HCT116 (cell line): ENCODE measurements at regions not wholly inside any gene's neighbourhood (a gene's known extent, or its start where the extent isn't known, plus 50 kb on each side); places are given as distances from the start of the nearest gene placed in this dataset.

Experiments
- ATAC-seq: fragments of 200-7000 bp; cut with Tn5 transposase; 2 replicates; pipeline ENCODE4 v1.9.1; 2020; ENCODE audit warnings: mild to moderate bottlenecking, moderate library complexity
- BruUV-seq: library from RNA; stranded (reverse); fragments of 400-500 nt; replicated peaks from 2 replicates; lab custom pipeline; 2021; lab: Mats Ljungman, UMichigan
- CTCF ChIA-PET: fragments of 300-600 bp; sonication (Branson Sonifier 250); formaldehyde crosslinking; loops from one replicate; lab custom pipeline; 2021; ENCODE audit warnings: antibody characterized with exemption; lab: Charles Lee
- POLR2A ChIA-PET: fragments of 300-600, 350-600 bp; sonication (Branson Sonifier 250); formaldehyde crosslinking; loops from one replicate; lab custom pipeline; 2021; ENCODE audit warnings: antibody characterized with exemption; lab: Charles Lee
- RAD21 ChIA-PET, 2 experiments: fragments of 300-600 bp; sonication (Branson Sonifier 250); formaldehyde crosslinking; loops; one replicate each; lab custom pipeline; 2023; ENCODE audit warnings: low total read pairs in 2 of 2; ENCODE audit not compliant: uncharacterized antibody in 2 of 2, unreplicated experiment in 2 of 2, low non-redundant PET in 1 of 2; lab: Charles Lee
- DNase-seq: peaks from one replicate; pipeline ENCODE4 v3.0.0-alpha.2; 2010; ENCODE audit warnings: low read depth, low spot score
- H2AFZ ChIP-seq: fragments of 200-600 bp; shearing (Covaris generic), sonication (generic); 2 replicates; pipeline ENCODE4 v1.6.1; 2017; ENCODE audit warnings: low read depth, mixed run types, mixed read lengths, antibody characterized with exemption, low read length; ENCODE audit not compliant: poor library complexity, severe bottlenecking
- H3K27ac ChIP-seq: 2 replicates; pipeline ENCODE4 v1.5.1; 2012; ENCODE audit warnings: low read depth, low read length
- H3K27me3 ChIP-seq: fragments of 200-600 bp; sonication (generic); 2 replicates; pipeline ENCODE4 v1.6.1; 2016; ENCODE audit warnings: mixed run types, low read length, mixed read lengths; ENCODE audit not compliant: insufficient read depth
- H3K36me3 ChIP-seq, 2 experiments: fragments of 200-500 bp in 1 of 2; fragments of 200-600 bp in 1 of 2; sonication (Bioruptor generic) in 1 of 2; sonication (generic) in 1 of 2; 2 replicates each; pipeline versions ENCODE4 v1.5.1 to v1.6.1; 2014 to 2016; ENCODE audit warnings: low read length in 2 of 2, inconsistent platforms in 1 of 2, mixed read lengths in 1 of 2, mixed run types in 1 of 2; ENCODE audit not compliant: insufficient read depth in 2 of 2, control insufficient read depth in 1 of 2
- H3K4me1 ChIP-seq, 2 experiments: fragments of 200-600 bp in 1 of 2; sonication (generic) in 1 of 2; 2 replicates each; pipeline versions ENCODE4 v1.5.1 to v1.6.1; 2012 to 2017; ENCODE audit warnings: low read length in 2 of 2, inconsistent platforms in 1 of 2, mild to moderate bottlenecking in 1 of 2, mixed read lengths in 1 of 2, mixed run types in 1 of 2, moderate library complexity in 1 of 2; ENCODE audit not compliant: insufficient read depth in 2 of 2, control insufficient read depth in 1 of 2
- H3K4me2 ChIP-seq: fragments of 200-600 bp; sonication (generic); 2 replicates; pipeline ENCODE4 v1.6.1; 2017; ENCODE audit warnings: mixed run types, low read length, mixed read lengths
- H3K4me3 ChIP-seq, 2 experiments: fragments of 200-600 bp in 1 of 2; sonication (generic) in 1 of 2; replicated peaks in 1 of 2; 2 replicates each; pipeline ENCODE4 v1.5.1; 2011 to 2016; ENCODE audit warnings: low read length in 2 of 2, control low read depth in 1 of 2, low read depth in 1 of 2, mild to moderate bottlenecking in 1 of 2, mixed read lengths in 1 of 2, mixed run types in 1 of 2
- H3K79me2 ChIP-seq: fragments of 200-600 bp; sonication (generic); 2 replicates; pipeline ENCODE4 v1.6.1; 2017; ENCODE audit warnings: mild to moderate bottlenecking, mixed run types, low read length, moderate library complexity, mixed read lengths; ENCODE audit not compliant: insufficient read depth
- H3K9ac ChIP-seq: fragments of 200-600 bp; sonication (generic); 2 replicates; pipeline ENCODE4 v1.6.1; 2016; ENCODE audit warnings: low read length, mixed read lengths
- H3K9me2 ChIP-seq: fragments of 200-600 bp; sonication (generic), shearing (Covaris generic); 2 replicates; pipeline ENCODE4 v1.6.1; 2017; ENCODE audit warnings: mixed run types, mild to moderate bottlenecking, moderate library complexity; ENCODE audit not compliant: insufficient read depth
- H3K9me3 ChIP-seq, 2 experiments: fragments of 200-500 bp in 1 of 2; fragments of 200-600 bp in 1 of 2; sonication (Bioruptor generic) in 1 of 2; sonication (generic) in 1 of 2; 2 replicates each; pipeline ENCODE4 v1.6.1; 2014 to 2017; ENCODE audit warnings: low read length in 2 of 2, mixed read lengths in 2 of 2, inconsistent platforms in 1 of 2, low read depth in 1 of 2, mild to moderate bottlenecking in 1 of 2, mixed run types in 1 of 2, moderate library complexity in 1 of 2; ENCODE audit not compliant: control insufficient read depth in 1 of 2, insufficient read depth in 1 of 2
- H4K20me1 ChIP-seq: fragments of 200-600 bp; sonication (generic), shearing (Covaris generic); 2 replicates; pipeline ENCODE4 v1.6.1; 2017; ENCODE audit warnings: mixed run types, mild to moderate bottlenecking, moderate library complexity; ENCODE audit not compliant: insufficient read depth
- ATF3 ChIP-seq: IDR thresholded peaks from 2 replicates; pipeline ENCODE4 v1.6.1; 2012
- CBX3 ChIP-seq: IDR thresholded peaks from 2 replicates; pipeline ENCODE4 v1.6.1; 2012; ENCODE audit warnings: low read depth
- CEBPB ChIP-seq: IDR thresholded peaks from 2 replicates; pipeline ENCODE4 v1.6.1; 2012; ENCODE audit warnings: low read depth
- ELF1 ChIP-seq: IDR thresholded peaks from 2 replicates; pipeline ENCODE4 v1.6.1; 2012; ENCODE audit warnings: low read depth, borderline replicate concordance
- EZH2 ChIP-seq: fragments of 200-600 bp; sonication (generic); IDR thresholded peaks from 2 replicates; pipeline ENCODE4 v1.6.1; 2017; ENCODE audit warnings: antibody characterized with exemption, mixed run types
- EZH2phosphoT487 ChIP-seq: fragments of 200-600 bp; IDR thresholded peaks from 2 replicates; pipeline ENCODE4 v1.6.1; 2018; ENCODE audit warnings: antibody characterized with exemption, borderline replicate concordance
- FOSL1 ChIP-seq: IDR thresholded peaks from 2 replicates; pipeline ENCODE4 v1.6.1; 2012; ENCODE audit warnings: low read depth
- JUND ChIP-seq: IDR thresholded peaks from 2 replicates; pipeline ENCODE4 v1.6.1; 2012
- POLR2A ChIP-seq: IDR thresholded peaks from 2 replicates; pipeline ENCODE4 v1.7.0; 2011; ENCODE audit warnings: borderline replicate concordance; ENCODE audit not compliant: insufficient read depth, insufficient read length; ENCODE audit errors: extremely low read depth
- SP1 ChIP-seq: IDR thresholded peaks from 2 replicates; pipeline ENCODE4 v1.6.1; 2012; ENCODE audit warnings: low read depth
- SRF ChIP-seq: IDR thresholded peaks from 2 replicates; pipeline ENCODE4 v1.6.1; 2012; ENCODE audit warnings: low read depth
- ZFX ChIP-seq: fragments of 450-650 bp; IDR thresholded peaks from 2 replicates; pipeline ENCODE4 v1.6.1; 2017
- ZNF274 ChIP-seq: fragments of 200-500 bp; sonication (Bioruptor generic); IDR thresholded peaks from 2 replicates; pipeline ENCODE4 v1.6.1; 2014; ENCODE audit warnings: mild to moderate bottlenecking, low read depth, low read length, inconsistent platforms
- intact Hi-C: fragments of 100-400 bp; cut with micrococcal nuclease; formaldehyde crosslinking; loops from 2 replicates; pipeline ENCODE4 v1.10.0; 2022
- TF ChIP-seq, protein P1 (sequence below): IDR thresholded peaks from 2 replicates; pipeline ENCODE4 v1.6.1; 2012; ENCODE audit warnings: low read depth
- TF ChIP-seq, protein P2 (sequence below), 3 experiments: fragments of 200-600 bp in 1 of 3; sonication (generic) in 1 of 3; IDR thresholded peaks in 2 of 3; conservative IDR thresholded peaks in 1 of 3; 2 replicates each; pipeline ENCODE4 v1.5.1; 2012 to 2017; ENCODE audit warnings: low read depth in 2 of 3, low read length in 2 of 3, antibody characterized with exemption in 1 of 3, borderline replicate concordance in 1 of 3, control low read depth in 1 of 3, mild to moderate bottlenecking in 1 of 3, mixed read lengths in 1 of 3, mixed run types in 1 of 3, moderate library complexity in 1 of 3; ENCODE audit not compliant: insufficient read depth in 1 of 3

DNA sequence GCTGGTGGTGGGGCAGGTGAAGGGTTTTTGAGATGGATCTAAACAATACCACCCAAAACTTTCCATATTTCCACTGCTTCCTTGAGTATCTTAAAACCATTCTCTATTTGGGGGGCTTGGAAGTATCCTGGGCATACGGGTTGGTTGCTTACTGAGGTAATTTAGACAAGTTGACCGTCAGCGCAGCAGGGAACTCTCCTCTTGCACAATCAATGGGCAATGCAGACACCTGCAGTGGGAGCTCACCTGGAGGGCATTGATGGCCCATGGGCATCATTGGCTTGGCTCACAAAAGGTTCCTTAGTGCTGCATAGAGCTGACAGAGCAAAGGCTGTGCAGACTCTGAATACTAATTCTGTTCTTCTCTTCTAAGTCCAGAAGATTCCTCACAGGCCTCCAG, 101.5 kb downstream of the EPDR1 start:
- no peaks in the 10 kb centered on the region for H3K79me2 ChIP-seq
- no peak overlapping the region for H2AFZ ChIP-seq
- CTCF ChIA-PET, result no interaction called here
- no peaks in the 10 kb centered on the region for H3K9me2 ChIP-seq
- intact Hi-C loops, result no loop called here
- POLR2A ChIA-PET, result no interaction called here
- ATAC-seq, result no peak
- no peak overlapping the region for H3K4me2 ChIP-seq
- H3K27me3 ChIP-seq, result no peaks in the 10 kb centered on the region
- no peak overlapping the region for H3K9ac ChIP-seq
- H3K9me3 ChIP-seq, result no peaks in the 10 kb centered on the region
- TF ChIP-seq ELF1, result no peak
- no peak for TF ChIP-seq JUND
- no peak for TF ChIP-seq CBX3
- TF ChIP-seq, protein P1, sequence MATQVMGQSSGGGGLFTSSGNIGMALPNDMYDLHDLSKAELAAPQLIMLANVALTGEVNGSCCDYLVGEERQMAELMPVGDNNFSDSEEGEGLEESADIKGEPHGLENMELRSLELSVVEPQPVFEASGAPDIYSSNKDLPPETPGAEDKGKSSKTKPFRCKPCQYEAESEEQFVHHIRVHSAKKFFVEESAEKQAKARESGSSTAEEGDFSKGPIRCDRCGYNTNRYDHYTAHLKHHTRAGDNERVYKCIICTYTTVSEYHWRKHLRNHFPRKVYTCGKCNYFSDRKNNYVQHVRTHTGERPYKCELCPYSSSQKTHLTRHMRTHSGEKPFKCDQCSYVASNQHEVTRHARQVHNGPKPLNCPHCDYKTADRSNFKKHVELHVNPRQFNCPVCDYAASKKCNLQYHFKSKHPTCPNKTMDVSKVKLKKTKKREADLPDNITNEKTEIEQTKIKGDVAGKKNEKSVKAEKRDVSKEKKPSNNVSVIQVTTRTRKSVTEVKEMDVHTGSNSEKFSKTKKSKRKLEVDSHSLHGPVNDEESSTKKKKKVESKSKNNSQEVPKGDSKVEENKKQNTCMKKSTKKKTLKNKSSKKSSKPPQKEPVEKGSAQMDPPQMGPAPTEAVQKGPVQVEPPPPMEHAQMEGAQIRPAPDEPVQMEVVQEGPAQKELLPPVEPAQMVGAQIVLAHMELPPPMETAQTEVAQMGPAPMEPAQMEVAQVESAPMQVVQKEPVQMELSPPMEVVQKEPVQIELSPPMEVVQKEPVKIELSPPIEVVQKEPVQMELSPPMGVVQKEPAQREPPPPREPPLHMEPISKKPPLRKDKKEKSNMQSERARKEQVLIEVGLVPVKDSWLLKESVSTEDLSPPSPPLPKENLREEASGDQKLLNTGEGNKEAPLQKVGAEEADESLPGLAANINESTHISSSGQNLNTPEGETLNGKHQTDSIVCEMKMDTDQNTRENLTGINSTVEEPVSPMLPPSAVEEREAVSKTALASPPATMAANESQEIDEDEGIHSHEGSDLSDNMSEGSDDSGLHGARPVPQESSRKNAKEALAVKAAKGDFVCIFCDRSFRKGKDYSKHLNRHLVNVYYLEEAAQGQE, result no peak
- TF ChIP-seq, protein P2, sequence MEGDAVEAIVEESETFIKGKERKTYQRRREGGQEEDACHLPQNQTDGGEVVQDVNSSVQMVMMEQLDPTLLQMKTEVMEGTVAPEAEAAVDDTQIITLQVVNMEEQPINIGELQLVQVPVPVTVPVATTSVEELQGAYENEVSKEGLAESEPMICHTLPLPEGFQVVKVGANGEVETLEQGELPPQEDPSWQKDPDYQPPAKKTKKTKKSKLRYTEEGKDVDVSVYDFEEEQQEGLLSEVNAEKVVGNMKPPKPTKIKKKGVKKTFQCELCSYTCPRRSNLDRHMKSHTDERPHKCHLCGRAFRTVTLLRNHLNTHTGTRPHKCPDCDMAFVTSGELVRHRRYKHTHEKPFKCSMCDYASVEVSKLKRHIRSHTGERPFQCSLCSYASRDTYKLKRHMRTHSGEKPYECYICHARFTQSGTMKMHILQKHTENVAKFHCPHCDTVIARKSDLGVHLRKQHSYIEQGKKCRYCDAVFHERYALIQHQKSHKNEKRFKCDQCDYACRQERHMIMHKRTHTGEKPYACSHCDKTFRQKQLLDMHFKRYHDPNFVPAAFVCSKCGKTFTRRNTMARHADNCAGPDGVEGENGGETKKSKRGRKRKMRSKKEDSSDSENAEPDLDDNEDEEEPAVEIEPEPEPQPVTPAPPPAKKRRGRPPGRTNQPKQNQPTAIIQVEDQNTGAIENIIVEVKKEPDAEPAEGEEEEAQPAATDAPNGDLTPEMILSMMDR (IDR thresholded peaks at IDR 0.05 in 2 of 3, conservative IDR thresholded peaks at IDR 0.05 in 1 of 3; ENCODE audit: borderline replicate concordance in 1 of 3, insufficient read depth in 1 of 3, low read depth in 2 of 3, low read length in 2 of 3), result no peak
- no peak for TF ChIP-seq ZNF274
- no peak for TF ChIP-seq SRF
- no peak for TF ChIP-seq EZH2phosphoT487
- TF ChIP-seq EZH2, result no peak
- TF ChIP-seq SP1, result no peak
- no peak for TF ChIP-seq ATF3
- TF ChIP-seq ZFX, result no peak
- no peak for TF ChIP-seq FOSL1
- TF ChIP-seq POLR2A, result no peak
- TF ChIP-seq CEBPB, result no peak
- H3K4me1 ChIP-seq, result no peaks in the 10 kb centered on the region
- H3K36me3 ChIP-seq, result no peaks in the 10 kb centered on the region
- no peaks in the 10 kb centered on the region for H4K20me1 ChIP-seq
- no peak overlapping the region for H3K27ac ChIP-seq
- DNase-seq, result no peak
- BruUV-seq, result no TSS peak
- H3K4me3 ChIP-seq, result no peak overlapping the region
- RAD21 ChIA-PET, result no interaction called here
